ENCODE measurements at regions not wholly inside any gene's neighbourhood (a gene's known extent, or its start where the extent isn't known, plus 50 kb on each side); places are given as distances from the start of the nearest gene placed in this dataset.

- H3K79me2 ChIP-seq (ENCODE audit: control insufficient read depth, insufficient read depth, low read length): no peaks in the 10 kb centered on the region
- no peak overlapping the region for H3K27ac ChIP-seq (ENCODE audit: extremely low read depth, low read depth, low read length)
- WGBS (ENCODE audit: insufficient coverage, low coverage, missing lambda C conversion rate): 7% methylated on average over 4 of the region's 6 CpGs
- H3K4me1 ChIP-seq (replicated peaks in 1 of 2; ENCODE audit: control insufficient read depth in 2 of 2, insufficient read depth in 2 of 2, low read length in 2 of 2): no peaks in the 10 kb centered on the region
- no peaks in the 10 kb centered on the region for H3K27me3 ChIP-seq (ENCODE audit: control insufficient read depth in 2 of 2, insufficient read depth in 2 of 2, low read length in 2 of 2)
- TF ChIP-seq ZNF217 (CRISPR knock-in tag; IDR thresholded peaks at IDR 0.05): no peak
- TF ChIP-seq MTA2 (IDR thresholded peaks at IDR 0.05; ENCODE audit: low read depth): no peak
- TF ChIP-seq NRF1 (conservative IDR thresholded peaks at IDR 0.05 in 1 of 2, IDR thresholded peaks at IDR 0.05 in 1 of 2): no peak
- TF ChIP-seq ZNF41 (CRISPR knock-in tag; conservative IDR thresholded peaks at IDR 0.05): no peak
- H3K4me3 ChIP-seq: no peak overlapping the region
- no peak overlapping the region for H3K4me2 ChIP-seq (ENCODE audit: insufficient read depth, low read length)
- no peak for DNase-seq (ENCODE audit: extremely low read depth in 1 of 4, low spot score in 3 of 4)
- no peak overlapping the region for H2AFZ ChIP-seq (ENCODE audit: low read depth, low read length)
- ChIA-PET POLR2A (no interaction called here), CTCF (ENCODE audit: low intra/inter-chr PET ratio) (no interaction called here)
- H3K36me3 ChIP-seq (ENCODE audit: control insufficient read depth, insufficient read depth, low read length): no peaks in the 10 kb centered on the region
- H3K9ac ChIP-seq (ENCODE audit: insufficient read depth in 1 of 2, low read depth in 2 of 2, low read length in 2 of 2): no peak overlapping the region
- no peak for FAIRE-seq
- no peaks in the 10 kb centered on the region for H3K9me1 ChIP-seq (ENCODE audit: control insufficient read depth, insufficient read depth, low read length)
- H4K20me1 ChIP-seq (replicated peaks; ENCODE audit: control insufficient read depth, insufficient read depth, low read length): no peaks in the 10 kb centered on the region
- no TSS peak for BruUV-seq (replicated peaks)
- no peak for ATAC-seq
- intact Hi-C loops (cut with micrococcal nuclease) (no loop called here), in situ Hi-C loops (cut with MboI) (no loop called here)
- H3K9me3 ChIP-seq (replicated peaks; ENCODE audit: control insufficient read depth, insufficient read depth, low read depth, low read length): no peaks in the 10 kb centered on the region
Measured at GRCh38 chr11:109192864-109193263, 229.1 kb upstream of the C11orf87 start.

- ATAC-seq (no peak), DNase-seq (ENCODE audit: extremely low read depth in 1 of 4, low spot score in 3 of 4) (no peak), FAIRE-seq (no peak)
- H3K79me2 ChIP-seq (ENCODE audit: control insufficient read depth, insufficient read depth, low read length): no peaks in the 10 kb centered on the region
- H3K9me3 ChIP-seq (replicated peaks; ENCODE audit: control insufficient read depth, insufficient read depth, low read depth, low read length): no peaks in the 10 kb centered on the region
- H3K4me1 ChIP-seq (replicated peaks in 1 of 2; ENCODE audit: control insufficient read depth in 2 of 2, insufficient read depth in 2 of 2, low read length in 2 of 2): no peaks in the 10 kb centered on the region
- no peaks in the 10 kb centered on the region for H3K36me3 ChIP-seq (ENCODE audit: control insufficient read depth, insufficient read depth, low read length)
- in situ Hi-C loops (cut with MboI) (no loop called here), intact Hi-C loops (cut with micrococcal nuclease) (no loop called here)
- H2AFZ ChIP-seq (ENCODE audit: low read depth, low read length): no peak overlapping the region
- H3K27me3 ChIP-seq (ENCODE audit: control insufficient read depth in 2 of 2, insufficient read depth in 2 of 2, low read length in 2 of 2): no peaks in the 10 kb centered on the region
- no peak overlapping the region for H3K9ac ChIP-seq (ENCODE audit: insufficient read depth in 1 of 2, low read depth in 2 of 2, low read length in 2 of 2)
- no peak for TF ChIP-seq RBM34 (IDR thresholded peaks at IDR 0.05; ENCODE audit: borderline replicate concordance, insufficient read depth, low read length)
- no peak for TF ChIP-seq CEBPG (CRISPR knock-in tag; IDR thresholded peaks at IDR 0.05)
- TF ChIP-seq CEBPG (tag; conservative IDR thresholded peaks at IDR 0.05 in 1 of 2, IDR thresholded peaks at IDR 0.05 in 1 of 2): peak in 1 of 2 experiments; percentile 78; a peak in 2 of 4 replicates
- peak; percentile 50 for TF ChIP-seq CEBPB (tag; IDR thresholded peaks at IDR 0.05)
- 0% methylated on average over 1 of the region's 1 CpG for WGBS (ENCODE audit: insufficient coverage, low coverage, missing lambda C conversion rate)
- no peak overlapping the region for H3K4me3 ChIP-seq
- BruUV-seq (replicated peaks): no TSS peak
- CTCF ChIA-PET (ENCODE audit: low intra/inter-chr PET ratio): no interaction called here
- H4K20me1 ChIP-seq (replicated peaks; ENCODE audit: control insufficient read depth, insufficient read depth, low read length): no peaks in the 10 kb centered on the region
- H3K4me2 ChIP-seq (ENCODE audit: insufficient read depth, low read length): no peak overlapping the region
- POLR2A ChIA-PET: no interaction called here
- no peak overlapping the region for H3K27ac ChIP-seq (ENCODE audit: extremely low read depth, low read depth, low read length)
- no peaks in the 10 kb centered on the region for H3K9me1 ChIP-seq (ENCODE audit: control insufficient read depth, insufficient read depth, low read length)
Measured at GRCh38 chr11:109193880-109194279, 228.1 kb upstream of the C11orf87 start.
